Neural crest cell (in vitro differentiated cells): ENCODE measurements at regions not wholly inside any gene's neighbourhood (a gene's known extent, or its start where the extent isn't known, plus 50 kb on each side); places are given as distances from the start of the nearest gene placed in this dataset.
"Not testable (repeated sequence)": the region's sequence is repeated elsewhere in the genome, so short reads cannot be mapped to it uniquely, and the experiment has no call there.

Source experiments
- DNase-seq: peaks from one replicate; pipeline ENCODE4 v3.0.0; 2021; ENCODE audit warnings: low read depth, mixed read lengths, low spot score
- H3K27ac Mint-ChIP-seq: one replicate; pipeline ENCODE4 v1.8.0; 2021; ENCODE audit warnings: mild to moderate bottlenecking, mixed read lengths; ENCODE audit not compliant: unreplicated experiment
- H3K27me3 Mint-ChIP-seq: 2 replicates; pipeline ENCODE4 v1.8.0; 2021; ENCODE audit warnings: low read depth, mild to moderate bottlenecking, mixed read lengths
- H3K36me3 Mint-ChIP-seq: 2 replicates; pipeline ENCODE4 v1.8.0; 2021; ENCODE audit warnings: low read depth, mild to moderate bottlenecking, mixed read lengths
- H3K4me1 Mint-ChIP-seq: 2 replicates; pipeline ENCODE4 v1.8.0; 2021; ENCODE audit warnings: mixed read lengths
- H3K4me3 Mint-ChIP-seq: one replicate; pipeline ENCODE4 v1.8.0; 2021; ENCODE audit warnings: mild to moderate bottlenecking, mixed read lengths
- H3K9me3 Mint-ChIP-seq: 2 replicates; pipeline ENCODE4 v1.8.0; 2021; ENCODE audit warnings: mixed read lengths
- CTCF ChIP-seq: fragments of 200-600 bp; sonication (generic); conservative IDR thresholded peaks from 2 replicates; pipeline ENCODE4 v1.5.0; 2021; ENCODE audit warnings: antibody characterized with exemption, mild to moderate bottlenecking

- TF ChIP-seq CTCF: no peak
- H3K4me1 Mint-ChIP-seq: no peaks in the 10 kb centered on the region
- H3K9me3 Mint-ChIP-seq: peaks cover 2% of the 10 kb centered on the region
- peaks cover 9% of the 10 kb centered on the region for H3K27me3 Mint-ChIP-seq
- H3K27ac Mint-ChIP-seq: no peak overlapping the region
- DNase-seq: no peak
- no peaks in the 10 kb centered on the region for H3K36me3 Mint-ChIP-seq
- H3K4me3 Mint-ChIP-seq: no peak overlapping the region
These were observed 236.1 kb upstream of the C16orf82 start for GRCh38 chr16:26830428-26831127.

DNA sequence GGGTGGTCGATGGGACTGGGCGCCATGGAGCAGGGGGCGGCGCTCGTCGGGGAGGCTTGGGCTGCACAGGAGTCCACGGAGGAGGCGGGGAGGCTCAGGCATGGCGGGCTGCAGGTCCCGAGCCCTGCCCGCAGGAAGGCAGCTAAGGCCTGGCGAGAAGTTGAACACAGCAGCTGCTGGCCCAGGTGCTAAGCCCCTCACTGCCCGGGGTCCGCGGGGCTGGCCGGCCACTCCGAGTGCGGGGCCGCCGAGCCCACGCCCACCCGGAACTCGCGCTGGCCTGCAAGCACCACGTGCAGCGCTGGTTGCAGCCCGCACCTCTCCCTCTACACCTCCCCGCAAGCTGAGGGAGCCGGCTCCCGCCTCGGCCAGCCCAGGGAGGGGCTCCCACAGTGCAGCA is 230.6 kb upstream of the C16orf82 start:
- H3K36me3 Mint-ChIP-seq, H3K4me3 Mint-ChIP-seq, H3K4me1 Mint-ChIP-seq, H3K27ac Mint-ChIP-seq, DNase-seq, H3K9me3 Mint-ChIP-seq, H3K27me3 Mint-ChIP-seq: not testable (repeated sequence)

DNA sequence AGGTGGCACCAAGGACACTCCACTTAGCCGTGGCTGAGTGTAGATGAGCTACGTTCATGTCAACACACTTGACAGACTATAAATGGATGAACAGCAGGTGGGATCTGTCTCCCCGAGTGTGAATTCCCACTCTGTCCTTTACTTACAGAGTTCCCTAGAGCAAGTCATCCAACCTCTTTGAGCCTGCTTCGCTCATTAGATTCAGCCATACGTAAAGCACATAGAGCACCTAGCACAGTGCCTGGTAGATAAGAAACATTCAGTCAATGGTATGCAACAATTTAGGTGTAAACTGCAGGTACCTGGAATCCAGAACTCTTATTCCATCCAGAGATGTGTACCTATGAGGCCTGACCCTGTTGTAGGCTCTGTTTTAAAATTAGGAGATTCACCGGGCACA is 227.8 kb upstream of the C16orf82 start:
- no peaks in the 10 kb centered on the region for H3K4me1 Mint-ChIP-seq
- H3K4me3 Mint-ChIP-seq: no peak overlapping the region
- H3K36me3 Mint-ChIP-seq: peaks cover 3% of the 10 kb centered on the region
- DNase-seq: no peak
- no peak for TF ChIP-seq CTCF
- H3K9me3 Mint-ChIP-seq: peaks cover 3% of the 10 kb centered on the region
- H3K27me3 Mint-ChIP-seq: no peaks in the 10 kb centered on the region
- H3K27ac Mint-ChIP-seq: no peak overlapping the region

GRCh38 chr16:26840691-26841090 is 226.0 kb upstream of the C16orf82 start:
- no peaks in the 10 kb centered on the region for H3K4me1 Mint-ChIP-seq
- no peak for TF ChIP-seq CTCF
- no peak overlapping the region for H3K27ac Mint-ChIP-seq
- no peak overlapping the region for H3K4me3 Mint-ChIP-seq
- no peaks in the 10 kb centered on the region for H3K27me3 Mint-ChIP-seq
- no peak for DNase-seq
- H3K36me3 Mint-ChIP-seq: peaks cover 3% of the 10 kb centered on the region
- H3K9me3 Mint-ChIP-seq: peaks cover 3% of the 10 kb centered on the region

DNA sequence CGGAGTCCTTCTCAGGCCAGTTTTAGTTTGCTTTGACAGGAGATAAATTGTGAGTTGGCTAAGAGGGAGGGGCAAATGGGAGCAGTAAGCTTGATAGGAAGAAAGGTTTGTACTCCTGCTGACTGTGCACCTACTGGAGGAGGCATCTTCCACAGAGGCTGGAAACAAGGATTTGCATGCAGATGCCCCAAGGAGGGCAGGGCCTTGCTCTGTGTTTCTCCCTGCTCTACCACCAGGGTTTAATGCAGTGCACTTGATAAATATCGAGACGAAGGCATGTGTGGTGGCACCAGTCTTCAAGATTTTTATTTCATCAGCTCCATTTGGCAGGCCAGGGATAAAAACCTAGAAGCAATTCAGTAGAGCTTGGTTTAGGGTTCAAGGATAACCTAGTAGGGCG is 210.5 kb upstream of the C16orf82 start:
- H3K36me3 Mint-ChIP-seq: peaks cover 4% of the 10 kb centered on the region
- peaks cover 14% of the 10 kb centered on the region for H3K27me3 Mint-ChIP-seq
- no peak for DNase-seq
- no peak for TF ChIP-seq CTCF
- peaks cover 15% of the 10 kb centered on the region for H3K9me3 Mint-ChIP-seq
- no peak overlapping the region for H3K27ac Mint-ChIP-seq
- no peaks in the 10 kb centered on the region for H3K4me1 Mint-ChIP-seq
- no peak overlapping the region for H3K4me3 Mint-ChIP-seq

- H3K27me3 Mint-ChIP-seq: peaks cover 14% of the 10 kb centered on the region
- DNase-seq: no peak
- no peaks in the 10 kb centered on the region for H3K4me1 Mint-ChIP-seq
- TF ChIP-seq CTCF: no peak
- H3K9me3 Mint-ChIP-seq: peaks cover 20% of the 10 kb centered on the region
- no peak overlapping the region for H3K27ac Mint-ChIP-seq
- no peak overlapping the region for H3K4me3 Mint-ChIP-seq
- H3K36me3 Mint-ChIP-seq: peaks cover 4% of the 10 kb centered on the region
These were observed 209.9 kb upstream of the C16orf82 start for GRCh38 chr16:26856791-26857190.
